Stimulated activated CD4-positive, alpha-beta T cell treated with anti-CD3 and anti-CD28 coated beads, TNF-alpha, amount 100 ng/mL, for 48 hours (primary cell): ENCODE measurements at regions not wholly inside any gene's neighbourhood (a gene's known extent, or its start where the extent isn't known, plus 50 kb on each side); places are given as distances from the start of the nearest gene placed in this dataset.
"Not testable (repeated sequence)": the region's sequence is repeated elsewhere in the genome, so short reads cannot be mapped to it uniquely, and the experiment has no call there.

Experiments used
- DNase-seq, 3 donors: peaks; one replicate each; pipeline ENCODE4 v3.0.0-alpha.2; 2020; ENCODE audit warnings: low read depth in 3 of 3

GRCh38 chr15:87722941-87723691, 533.4 kb downstream of the NTRK3 start:
- no peak for DNase-seq

- DNase-seq: no peak
Measured at GRCh38 chr15:87720235-87720634, 536.3 kb downstream of the NTRK3 start.

- no peak for DNase-seq
Measured at GRCh38 chr15:87716422-87716821, 540.1 kb downstream of the NTRK3 start.

- DNase-seq: no peak
Measured at GRCh38 chr15:87715252-87715651, 541.3 kb downstream of the NTRK3 start.

- DNase-seq: no peak
Measured at GRCh38 chr15:87713475-87713879, 543.1 kb downstream of the NTRK3 start.

- DNase-seq: no peak
Measured at GRCh38 chr15:87712211-87712610, 544.3 kb downstream of the NTRK3 start.

GRCh38 chr15:87711026-87711425, 545.5 kb downstream of the NTRK3 start:
- no peak for DNase-seq

- DNase-seq: no peak
Measured at GRCh38 chr15:87710406-87710805, 546.1 kb downstream of the NTRK3 start.

- DNase-seq: no peak
Measured at GRCh38 chr15:87707566-87708130, 548.9 kb downstream of the NTRK3 start.

GRCh38 chr15:87707071-87707470, 549.5 kb downstream of the NTRK3 start:
- no peak for DNase-seq

- DNase-seq: no peak
Measured at GRCh38 chr15:87706001-87706400, 550.5 kb downstream of the NTRK3 start.

- no peak for DNase-seq
Measured at GRCh38 chr15:87704276-87704675, 552.3 kb downstream of the NTRK3 start.

GRCh38 chr15:87703327-87704111, 553.0 kb downstream of the NTRK3 start:
- no peak for DNase-seq

GRCh38 chr15:87702270-87702669, 554.3 kb downstream of the NTRK3 start:
- no peak for DNase-seq

- DNase-seq: not testable (repeated sequence)
Measured at GRCh38 chr15:87698467-87698866, 558.1 kb downstream of the NTRK3 start.

GRCh38 chr15:87689716-87690115, 566.8 kb downstream of the NTRK3 start:
- DNase-seq: no peak

- DNase-seq: no peak
Measured at GRCh38 chr15:87687523-87687870, 569.0 kb downstream of the NTRK3 start.

GRCh38 chr15:87686841-87687522, 569.6 kb downstream of the NTRK3 start:
- DNase-seq: no peak

GRCh38 chr15:87686339-87686738, 570.2 kb downstream of the NTRK3 start:
- DNase-seq: no peak

- no peak for DNase-seq
Measured at GRCh38 chr15:87682527-87682926, 574.0 kb downstream of the NTRK3 start.

- no peak for DNase-seq
Measured at GRCh38 chr15:87681104-87681503, 575.4 kb downstream of the NTRK3 start.

GRCh38 chr15:87680208-87680607, 576.3 kb downstream of the NTRK3 start:
- DNase-seq: no peak
